WI38 (cell line): ENCODE measurements at regions not wholly inside any gene's neighbourhood (a gene's known extent, or its start where the extent isn't known, plus 50 kb on each side); places are given as distances from the start of the nearest gene placed in this dataset.

Experiments used
- H3K4me3 ChIP-seq: 2 replicates; pipeline ENCODE4 v1.5.1; 2011; ENCODE audit warnings: low read depth, mild to moderate bottlenecking, control low read depth, low read length
- TF ChIP-seq, protein P1 (sequence below): IDR thresholded peaks from 2 replicates; pipeline ENCODE4 v1.5.1; 2012; ENCODE audit warnings: low read depth, mild to moderate bottlenecking, control low read depth, low read length

DNA sequence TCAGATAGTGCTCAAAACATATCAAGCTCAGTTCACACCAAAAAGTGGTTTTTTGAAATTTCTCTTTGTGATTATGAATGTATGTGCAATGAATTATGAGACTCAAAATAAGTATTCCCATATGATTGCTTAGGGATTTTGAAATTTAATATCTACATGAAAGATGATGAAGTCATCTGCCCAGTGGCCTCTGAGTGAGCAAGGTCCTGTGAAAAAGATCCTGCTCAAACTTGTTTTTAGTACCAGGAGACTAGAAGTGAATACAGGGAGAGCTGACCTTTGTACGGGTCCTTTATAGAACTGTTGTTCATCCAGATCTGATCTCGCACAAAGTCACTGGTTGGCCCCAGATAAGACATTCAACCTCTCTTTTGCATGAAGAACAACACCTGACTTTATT is 151.9 kb upstream of the MAF start:
- TF ChIP-seq, protein P1, sequence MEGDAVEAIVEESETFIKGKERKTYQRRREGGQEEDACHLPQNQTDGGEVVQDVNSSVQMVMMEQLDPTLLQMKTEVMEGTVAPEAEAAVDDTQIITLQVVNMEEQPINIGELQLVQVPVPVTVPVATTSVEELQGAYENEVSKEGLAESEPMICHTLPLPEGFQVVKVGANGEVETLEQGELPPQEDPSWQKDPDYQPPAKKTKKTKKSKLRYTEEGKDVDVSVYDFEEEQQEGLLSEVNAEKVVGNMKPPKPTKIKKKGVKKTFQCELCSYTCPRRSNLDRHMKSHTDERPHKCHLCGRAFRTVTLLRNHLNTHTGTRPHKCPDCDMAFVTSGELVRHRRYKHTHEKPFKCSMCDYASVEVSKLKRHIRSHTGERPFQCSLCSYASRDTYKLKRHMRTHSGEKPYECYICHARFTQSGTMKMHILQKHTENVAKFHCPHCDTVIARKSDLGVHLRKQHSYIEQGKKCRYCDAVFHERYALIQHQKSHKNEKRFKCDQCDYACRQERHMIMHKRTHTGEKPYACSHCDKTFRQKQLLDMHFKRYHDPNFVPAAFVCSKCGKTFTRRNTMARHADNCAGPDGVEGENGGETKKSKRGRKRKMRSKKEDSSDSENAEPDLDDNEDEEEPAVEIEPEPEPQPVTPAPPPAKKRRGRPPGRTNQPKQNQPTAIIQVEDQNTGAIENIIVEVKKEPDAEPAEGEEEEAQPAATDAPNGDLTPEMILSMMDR = no peak
- no peak overlapping the region for H3K4me3 ChIP-seq

DNA sequence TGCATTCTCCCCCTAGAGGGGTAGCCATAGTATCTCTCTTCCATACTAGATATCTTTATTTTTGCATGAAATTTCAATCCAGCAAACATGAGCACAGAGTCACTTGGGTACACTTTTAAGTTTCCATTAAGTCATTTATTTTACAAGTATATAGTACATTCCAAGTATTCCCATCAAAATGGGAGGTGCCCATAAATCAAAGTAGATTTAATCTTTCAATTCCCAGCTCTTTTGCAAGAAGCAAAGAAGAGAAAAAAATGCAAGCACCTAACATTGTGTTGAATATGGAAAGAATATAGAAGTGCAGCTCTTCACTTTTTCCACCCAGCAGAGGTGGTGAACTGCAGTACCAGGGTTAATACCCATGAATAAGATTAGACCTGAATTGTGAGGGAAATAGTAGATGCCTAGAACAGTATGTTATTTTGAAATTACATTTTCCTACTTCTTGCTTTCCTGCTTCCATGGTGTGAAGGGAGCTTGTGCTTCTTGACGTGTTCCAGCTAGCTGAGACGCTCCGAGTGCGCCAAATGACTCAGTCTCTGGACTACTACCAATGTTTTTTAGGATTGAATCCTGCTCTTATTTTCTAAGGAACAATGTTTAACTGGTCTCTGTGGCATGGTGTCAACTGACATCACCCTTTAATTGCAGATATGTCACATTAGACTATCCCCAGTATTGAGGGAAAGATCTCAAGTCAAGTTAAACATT is 151.1 kb upstream of the MAF start:
- no peak overlapping the region for H3K4me3 ChIP-seq
- TF ChIP-seq, protein P1 = no peak

DNA sequence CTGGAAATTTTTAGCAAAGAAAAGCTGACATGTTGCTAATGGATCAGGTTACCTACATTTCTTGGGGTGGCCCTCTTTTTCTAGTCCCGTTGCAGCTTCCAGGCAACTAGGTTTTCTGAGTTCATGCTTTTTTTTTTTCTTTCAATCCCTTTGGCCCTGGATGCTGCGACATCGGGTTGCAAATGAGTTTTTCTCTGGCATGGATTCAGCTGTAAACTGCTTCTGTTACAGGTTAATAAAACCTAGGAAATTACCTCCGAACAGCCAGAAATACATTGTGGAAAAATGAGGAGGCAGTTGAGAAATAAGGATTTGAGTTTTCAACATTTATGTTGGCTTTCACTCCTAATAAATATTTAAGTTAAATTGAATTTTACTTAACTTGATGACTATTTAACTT is 149.8 kb upstream of the MAF start:
- TF ChIP-seq, protein P1 = no peak
- no peak overlapping the region for H3K4me3 ChIP-seq

DNA sequence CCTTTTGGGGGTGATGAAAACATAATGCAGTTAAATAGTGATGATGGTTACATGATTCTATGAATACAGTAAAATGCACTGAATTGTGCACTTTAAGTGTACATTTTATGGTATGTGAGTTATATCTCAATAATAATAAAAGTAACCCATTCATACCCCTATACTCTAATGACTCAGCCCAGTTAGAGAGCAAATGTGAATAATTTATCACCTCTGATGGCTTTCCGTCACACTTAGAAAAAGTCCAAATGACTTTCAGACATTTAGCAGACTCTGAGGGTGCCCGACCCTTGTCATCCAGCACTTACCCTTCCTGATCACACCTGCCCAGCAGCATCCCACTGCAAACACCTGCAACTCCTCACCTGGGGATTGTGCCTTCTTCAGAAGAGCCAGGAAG is 148.1 kb upstream of the MAF start:
- TF ChIP-seq, protein P1 = no peak
- H3K4me3 ChIP-seq = no peak overlapping the region

DNA sequence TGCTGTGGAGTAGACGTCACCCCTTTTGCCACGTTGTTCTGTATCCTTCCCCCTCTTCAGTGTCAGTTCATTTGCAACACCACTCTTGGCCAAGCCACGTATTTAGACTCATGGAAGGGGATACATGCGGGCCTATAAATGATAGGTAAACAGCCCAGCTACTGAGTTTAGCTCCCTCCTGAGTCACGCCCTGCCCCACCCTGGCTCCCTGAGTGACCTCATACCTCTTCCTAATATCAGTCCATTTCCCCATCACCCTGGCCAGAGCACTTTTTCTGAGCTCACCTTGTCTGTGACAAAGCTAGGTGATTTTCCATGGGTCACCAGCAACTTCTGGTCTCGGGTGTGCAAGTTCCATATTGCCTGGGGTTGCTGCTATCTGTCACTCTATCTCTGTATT is 147.2 kb upstream of the MAF start:
- TF ChIP-seq, protein P1 = no peak

DNA sequence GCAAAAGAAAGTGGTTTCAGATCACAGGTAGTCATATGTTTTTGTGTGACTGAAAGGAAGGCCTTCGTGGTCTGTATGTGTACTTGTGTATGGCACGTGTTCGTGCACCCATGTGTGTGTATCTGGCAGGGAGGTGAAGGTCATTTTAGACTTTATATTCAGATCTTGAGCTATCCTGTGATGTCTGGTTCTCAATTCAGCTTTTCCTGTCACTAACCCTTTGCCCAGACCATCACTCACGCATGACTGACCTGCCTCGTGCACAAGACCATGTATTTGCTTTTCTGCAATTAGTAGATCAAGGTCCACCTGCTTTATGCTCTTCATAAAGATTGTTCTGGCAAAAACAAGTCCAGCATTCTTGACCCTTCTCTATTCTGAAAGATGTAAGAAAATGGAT is 139.7 kb upstream of the MAF start:
- TF ChIP-seq, protein P1 = no peak

More for the DNA sequence above, 147.2 kb upstream of the MAF start:
- H3K4me3 ChIP-seq = no peak overlapping the region

DNA sequence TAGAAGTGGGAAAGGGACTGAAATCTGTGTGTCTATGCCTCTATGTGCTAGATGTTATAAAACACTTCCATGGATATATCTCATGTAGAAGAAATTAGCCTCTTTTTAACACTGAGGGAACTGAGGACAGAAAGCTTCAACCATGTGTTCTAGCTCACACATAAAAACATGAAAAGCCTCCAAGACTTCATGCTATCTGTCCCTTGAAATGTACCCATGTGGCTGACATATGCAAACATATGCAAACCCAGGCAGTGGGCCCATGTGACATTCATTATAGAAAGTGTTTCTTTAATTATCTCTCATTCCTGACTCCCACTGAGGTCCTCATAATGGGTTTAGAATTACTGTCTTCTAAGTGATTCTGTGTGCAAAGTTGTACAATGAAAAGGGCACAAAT is 134.7 kb upstream of the MAF start:
- H3K4me3 ChIP-seq = no peak overlapping the region
- TF ChIP-seq, protein P1 = no peak

More for the DNA sequence above, 139.7 kb upstream of the MAF start:
- H3K4me3 ChIP-seq = no peak overlapping the region
